Endothelial cell (in vitro differentiated cells): ENCODE measurements at regions not wholly inside any gene's neighbourhood (a gene's known extent, or its start where the extent isn't known, plus 50 kb on each side); places are given as distances from the start of the nearest gene placed in this dataset.

ENCODE experiments used
- DNase-seq: peaks from one replicate; pipeline ENCODE4 v3.0.0; 2021; ENCODE audit warnings: low spot score
- H3K27ac Mint-ChIP-seq: one replicate; pipeline ENCODE4 v1.8.0; 2021; ENCODE audit warnings: mixed read lengths, inconsistent platforms; ENCODE audit not compliant: unreplicated experiment
- H3K27me3 Mint-ChIP-seq: one replicate; pipeline ENCODE4 v1.8.0; 2021; ENCODE audit warnings: mild to moderate bottlenecking, moderate library complexity, mixed read lengths, inconsistent platforms; ENCODE audit not compliant: unreplicated experiment
- H3K36me3 Mint-ChIP-seq: one replicate; pipeline ENCODE4 v1.8.0; 2021; ENCODE audit warnings: mild to moderate bottlenecking, low read depth, mixed read lengths, inconsistent platforms; ENCODE audit not compliant: unreplicated experiment
- H3K4me1 Mint-ChIP-seq: one replicate; pipeline ENCODE4 v1.8.0; 2021; ENCODE audit warnings: mild to moderate bottlenecking, mixed read lengths, inconsistent platforms; ENCODE audit not compliant: unreplicated experiment
- H3K4me3 Mint-ChIP-seq: one replicate; pipeline ENCODE4 v1.8.0; 2021; ENCODE audit warnings: mild to moderate bottlenecking, mixed read lengths, inconsistent platforms; ENCODE audit not compliant: unreplicated experiment
- H3K9me3 Mint-ChIP-seq: one replicate; pipeline ENCODE4 v1.8.0; 2021; ENCODE audit warnings: mixed read lengths, inconsistent platforms; ENCODE audit not compliant: unreplicated experiment
- CTCF ChIP-seq: fragments of 200-600 bp; sonication (generic); IDR thresholded peaks from one replicate; pipeline ENCODE4 v1.5.0; 2021; ENCODE audit warnings: antibody characterized with exemption; ENCODE audit not compliant: unreplicated experiment

- no peaks in the 10 kb centered on the region for H3K9me3 Mint-ChIP-seq
- peak overlapping the region; percentile 72 for H3K27ac Mint-ChIP-seq
- H3K36me3 Mint-ChIP-seq: no peaks in the 10 kb centered on the region
- H3K27me3 Mint-ChIP-seq: peaks cover 3% of the 10 kb centered on the region
- no peak for DNase-seq
- H3K4me3 Mint-ChIP-seq: no peak overlapping the region
- peaks cover 21% of the 10 kb centered on the region for H3K4me1 Mint-ChIP-seq
- no peak for TF ChIP-seq CTCF
These were observed 93.9 kb downstream of the DYRK2 start for GRCh38 chr12:67742461-67742860.

GRCh38 chr12:67747869-67748742 lies 99.6 kb downstream of the DYRK2 start:
- no peaks in the 10 kb centered on the region for H3K36me3 Mint-ChIP-seq
- H3K4me3 Mint-ChIP-seq: no peak overlapping the region
- H3K27me3 Mint-ChIP-seq: peaks cover 4% of the 10 kb centered on the region
- H3K4me1 Mint-ChIP-seq: peaks cover 6% of the 10 kb centered on the region
- no peak for TF ChIP-seq CTCF
- no peak for DNase-seq
- H3K27ac Mint-ChIP-seq: no peak overlapping the region
- no peaks in the 10 kb centered on the region for H3K9me3 Mint-ChIP-seq

- no peak for TF ChIP-seq CTCF
- H3K27ac Mint-ChIP-seq: no peak overlapping the region
- peaks cover 4% of the 10 kb centered on the region for H3K27me3 Mint-ChIP-seq
- H3K9me3 Mint-ChIP-seq: no peaks in the 10 kb centered on the region
- no peak overlapping the region for H3K4me3 Mint-ChIP-seq
- no peaks in the 10 kb centered on the region for H3K36me3 Mint-ChIP-seq
- peaks cover 3% of the 10 kb centered on the region for H3K4me1 Mint-ChIP-seq
- no peak for DNase-seq
These were observed 100.1 kb downstream of the DYRK2 start for GRCh38 chr12:67748743-67749040.

- Mint-ChIP-seq H3K4me1 (peaks cover 3% of the 10 kb centered on the region), H3K9me3 (no peaks in the 10 kb centered on the region), H3K27ac (no peak overlapping the region), H3K27me3 (peaks cover 2% of the 10 kb centered on the region), H3K4me3 (no peak overlapping the region), H3K36me3 (no peaks in the 10 kb centered on the region)
- no peak for TF ChIP-seq CTCF
- DNase-seq: no peak
These were observed 102.1 kb downstream of the DYRK2 start for GRCh38 chr12:67750513-67751183.

- Mint-ChIP-seq H3K4me1 (peaks cover 8% of the 10 kb centered on the region), H3K27ac (no peak overlapping the region), H3K36me3 (no peaks in the 10 kb centered on the region), H3K27me3 (peaks cover 2% of the 10 kb centered on the region), H3K4me3 (no peak overlapping the region), H3K9me3 (no peaks in the 10 kb centered on the region)
- TF ChIP-seq CTCF: no peak
- no peak for DNase-seq
These were observed 102.9 kb downstream of the DYRK2 start for GRCh38 chr12:67751381-67751928.
